Keratinocyte (primary cell): ENCODE measurements at regions not wholly inside any gene's neighbourhood (a gene's known extent, or its start where the extent isn't known, plus 50 kb on each side); places are given as distances from the start of the nearest gene placed in this dataset.
A peak's percentile ranks its signal among the peaks of the same experiment; 100 is the strongest.

Experiments
- DNase-seq: peaks from one replicate; pipeline ENCODE4 v3.0.0-alpha.2; 2011; ENCODE audit warnings: low read depth, missing footprints, low spot score
- FAIRE-seq: peaks from 2 replicates; lab custom pipeline; 2011; peaks lifted over from hg19 to GRCh38; lab: Jason Lieb, UNC
- H2AFZ ChIP-seq: 2 replicates; pipeline ENCODE4 v1.6.0; 2012; ENCODE audit warnings: low read length, control low read depth, inconsistent platforms; ENCODE audit not compliant: control insufficient read depth
- H3K27ac ChIP-seq: 2 replicates; pipeline ENCODE4 v1.5.1; 2011; ENCODE audit warnings: low read length; ENCODE audit not compliant: control insufficient read depth, insufficient read depth
- H3K27me3 ChIP-seq: 3 replicates; pipeline ENCODE4 v1.6.0; 2011; ENCODE audit warnings: low read length; ENCODE audit not compliant: control insufficient read depth, insufficient read depth; ENCODE audit errors: extremely low read depth
- H3K36me3 ChIP-seq, 2 experiments: 2 replicates in 1 of 2; 3 replicates in 1 of 2; pipeline ENCODE4 v1.5.1; 2011; ENCODE audit warnings: low read length in 2 of 2, mild to moderate bottlenecking in 1 of 2; ENCODE audit not compliant: control insufficient read depth in 2 of 2, insufficient read depth in 2 of 2; ENCODE audit errors: extremely low read depth in 1 of 2
- H3K4me1 ChIP-seq: 3 replicates; pipeline ENCODE4 v1.5.1; 2011; ENCODE audit warnings: low read length; ENCODE audit not compliant: control insufficient read depth, insufficient read depth; ENCODE audit errors: extremely low read depth
- H3K4me2 ChIP-seq: 3 replicates; pipeline ENCODE4 v1.6.0; 2011; ENCODE audit warnings: low read depth, low read length; ENCODE audit not compliant: control insufficient read depth, insufficient read depth; ENCODE audit errors: extremely low read depth
- H3K4me3 ChIP-seq, 3 experiments: fragments of 200-600 bp in 1 of 3; sonication (generic) in 1 of 3; 2 replicates in 2 of 3; 3 replicates in 1 of 3; pipeline ENCODE4 v1.5.1; 2011 to 2016; ENCODE audit warnings: low read length in 3 of 3, mild to moderate bottlenecking in 3 of 3, control low read depth in 2 of 3, inconsistent platforms in 1 of 3, low read depth in 1 of 3, mixed read lengths in 1 of 3, mixed run types in 1 of 3, moderate library complexity in 1 of 3; ENCODE audit not compliant: control insufficient read depth in 2 of 3, insufficient read depth in 2 of 3; ENCODE audit errors: extremely low read depth in 1 of 3
- H3K79me2 ChIP-seq: 2 replicates; pipeline ENCODE4 v1.6.0; 2012; ENCODE audit warnings: low read length; ENCODE audit not compliant: control insufficient read depth, insufficient read depth
- H3K9ac ChIP-seq: 3 replicates; pipeline ENCODE4 v1.6.0; 2011; ENCODE audit warnings: low read length; ENCODE audit not compliant: control insufficient read depth, insufficient read depth; ENCODE audit errors: extremely low read depth
- H3K9me1 ChIP-seq: 3 replicates; pipeline ENCODE4 v1.6.0; 2011; ENCODE audit warnings: low read length; ENCODE audit not compliant: control insufficient read depth, insufficient read depth; ENCODE audit errors: extremely low read depth
- H3K9me3 ChIP-seq: 2 replicates; pipeline ENCODE4 v1.5.1; 2012; ENCODE audit warnings: low read depth, low read length; ENCODE audit not compliant: control insufficient read depth
- H4K20me1 ChIP-seq: 3 replicates; pipeline ENCODE4 v1.6.0; 2011; ENCODE audit warnings: low read length; ENCODE audit not compliant: control insufficient read depth, insufficient read depth; ENCODE audit errors: extremely low read depth
- EZH2 ChIP-seq: IDR thresholded peaks from one replicate; pipeline ENCODE4 v1.6.1; 2012; ENCODE audit warnings: inconsistent platforms, mild to moderate bottlenecking, low read length, moderate library complexity
- dilution Hi-C: fragments of 300-500 bp; cut with MboI; formaldehyde crosslinking; loops from one replicate; pipeline ENCODE4 v1.7.0; 2020; ENCODE audit warnings: low sequenced_read_pairs; ENCODE audit not compliant: extremely low pct_ligation_motif_present
- TF ChIP-seq, protein P1 (sequence below), 3 experiments: IDR thresholded peaks in 1 of 3; conservative IDR thresholded peaks in 1 of 3; optimal IDR thresholded peaks in 1 of 3; 2 replicates in 2 of 3; 3 replicates in 1 of 3; pipeline versions ENCODE3 to v1.5.1; 2011; ENCODE audit warnings: low read length in 3 of 3, mild to moderate bottlenecking in 3 of 3, moderate library complexity in 2 of 3, control low read depth in 1 of 3, inconsistent platforms in 1 of 3; ENCODE audit not compliant: insufficient read depth in 2 of 3; ENCODE audit errors: extremely low read depth in 1 of 3

DNA sequence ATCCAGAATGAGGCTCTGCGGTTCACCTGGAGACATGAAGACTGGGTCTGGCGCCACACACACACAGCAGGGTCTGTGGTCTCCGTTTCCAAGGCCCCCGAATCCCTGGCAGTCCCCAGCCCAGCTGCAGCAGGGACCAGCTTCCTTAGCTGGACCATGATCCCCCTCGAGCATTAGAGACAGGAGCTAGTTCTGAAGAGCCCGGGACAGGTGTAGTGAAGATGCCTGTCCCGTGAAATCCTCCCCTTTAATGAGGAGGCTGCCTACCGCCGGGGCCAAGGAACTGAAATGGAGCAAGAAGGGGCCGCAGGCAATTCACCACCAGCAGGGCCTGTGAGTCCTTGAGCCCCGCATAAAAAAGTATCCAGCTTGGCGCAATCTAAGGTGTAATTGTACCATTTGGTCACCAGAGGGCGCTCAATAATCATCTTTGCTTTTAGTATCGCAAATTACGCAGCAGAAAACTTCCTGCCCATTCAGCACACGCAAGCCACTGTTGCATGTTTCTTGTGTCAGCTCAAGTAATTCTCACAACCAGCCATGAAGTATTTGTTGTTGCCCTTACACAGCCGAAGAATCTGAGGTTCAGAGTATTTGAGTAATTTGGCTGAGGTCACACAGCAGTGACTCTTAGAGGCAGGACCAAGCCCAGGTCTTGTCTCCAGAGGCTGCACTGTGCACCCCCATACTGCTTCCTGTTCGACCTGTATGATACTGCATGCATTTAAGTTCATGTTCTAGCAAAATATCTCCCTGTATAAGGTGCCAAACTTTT, 54.3 kb upstream of the PPP2R5C start:
- no peaks in the 10 kb centered on the region for H4K20me1 ChIP-seq
- H3K27ac ChIP-seq = no peak overlapping the region
- H3K9me3 ChIP-seq = no peaks in the 10 kb centered on the region
- H3K79me2 ChIP-seq = no peaks in the 10 kb centered on the region
- dilution Hi-C loops = no loop called here
- H3K4me1 ChIP-seq = peaks cover 15% of the 10 kb centered on the region
- H3K4me2 ChIP-seq = peak overlapping the region; percentile 22
- H3K27me3 ChIP-seq = no peaks in the 10 kb centered on the region
- H2AFZ ChIP-seq = peak overlapping the region; percentile 17
- DNase-seq = no peak
- no peak overlapping the region for H3K4me3 ChIP-seq
- FAIRE-seq = peak; percentile 86
- no peaks in the 10 kb centered on the region for H3K36me3 ChIP-seq
- H3K9me1 ChIP-seq = no peaks in the 10 kb centered on the region
- TF ChIP-seq, protein P1, sequence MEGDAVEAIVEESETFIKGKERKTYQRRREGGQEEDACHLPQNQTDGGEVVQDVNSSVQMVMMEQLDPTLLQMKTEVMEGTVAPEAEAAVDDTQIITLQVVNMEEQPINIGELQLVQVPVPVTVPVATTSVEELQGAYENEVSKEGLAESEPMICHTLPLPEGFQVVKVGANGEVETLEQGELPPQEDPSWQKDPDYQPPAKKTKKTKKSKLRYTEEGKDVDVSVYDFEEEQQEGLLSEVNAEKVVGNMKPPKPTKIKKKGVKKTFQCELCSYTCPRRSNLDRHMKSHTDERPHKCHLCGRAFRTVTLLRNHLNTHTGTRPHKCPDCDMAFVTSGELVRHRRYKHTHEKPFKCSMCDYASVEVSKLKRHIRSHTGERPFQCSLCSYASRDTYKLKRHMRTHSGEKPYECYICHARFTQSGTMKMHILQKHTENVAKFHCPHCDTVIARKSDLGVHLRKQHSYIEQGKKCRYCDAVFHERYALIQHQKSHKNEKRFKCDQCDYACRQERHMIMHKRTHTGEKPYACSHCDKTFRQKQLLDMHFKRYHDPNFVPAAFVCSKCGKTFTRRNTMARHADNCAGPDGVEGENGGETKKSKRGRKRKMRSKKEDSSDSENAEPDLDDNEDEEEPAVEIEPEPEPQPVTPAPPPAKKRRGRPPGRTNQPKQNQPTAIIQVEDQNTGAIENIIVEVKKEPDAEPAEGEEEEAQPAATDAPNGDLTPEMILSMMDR (optimal IDR thresholded peaks at IDR 0.05 in 1 of 3, IDR thresholded peaks at IDR 0.05 in 1 of 3, conservative IDR thresholded peaks at IDR 0.05 in 1 of 3; ENCODE audit: extremely low read depth in 1 of 3, insufficient read depth in 2 of 3, low read length in 3 of 3) = peak; percentile 74 to 88 (median 77)
- no peak for TF ChIP-seq EZH2
- H3K9ac ChIP-seq = no peak overlapping the region

DNA sequence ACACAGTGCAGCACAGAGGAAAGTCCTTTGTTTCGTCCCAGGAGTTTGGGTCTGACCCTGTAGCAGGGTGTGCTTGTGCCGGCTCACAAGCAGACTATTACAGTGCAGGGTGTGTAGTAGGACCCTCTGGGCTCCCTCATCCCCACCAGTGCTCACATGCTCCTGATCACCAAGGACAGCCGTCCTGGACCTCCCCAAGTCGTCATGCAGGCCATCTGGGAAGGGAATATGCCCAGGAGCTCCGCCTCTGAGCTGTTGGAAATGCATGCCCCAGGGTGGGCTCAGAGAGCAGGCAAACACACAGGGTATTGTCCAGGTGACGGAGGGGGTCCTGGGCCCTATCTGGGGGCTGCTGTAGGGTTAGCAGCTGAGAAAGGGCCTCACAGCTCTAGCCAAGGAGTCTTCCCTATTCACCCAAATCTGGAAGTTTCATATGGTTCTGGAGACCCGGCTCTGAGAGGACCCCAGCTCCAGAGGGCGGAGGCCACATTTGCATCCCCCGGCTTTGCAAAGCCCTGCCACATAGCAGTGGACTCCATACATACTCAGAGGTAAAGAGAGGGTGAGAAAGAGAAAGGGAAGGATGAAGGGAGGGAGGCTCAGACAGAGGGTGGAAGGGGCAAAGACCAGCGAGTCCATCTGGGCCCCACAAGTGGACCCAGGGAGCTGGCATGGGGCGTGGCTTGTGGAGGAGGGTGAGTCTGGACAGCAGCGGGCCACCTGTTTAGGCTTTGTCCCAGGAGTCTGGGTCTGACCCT, 53.5 kb upstream of the PPP2R5C start:
- Histone ChIP-seq H3K9me1 (no peaks in the 10 kb centered on the region), H3K4me2 (peak overlapping the region; percentile 22), H3K9me3 (no peaks in the 10 kb centered on the region), H3K36me3 (no peaks in the 10 kb centered on the region), H3K79me2 (no peaks in the 10 kb centered on the region), H4K20me1 (no peaks in the 10 kb centered on the region), H3K9ac (no peak overlapping the region), H3K27ac (no peak overlapping the region), H3K4me1 (peaks cover 15% of the 10 kb centered on the region), H2AFZ (no peak overlapping the region), H3K27me3 (no peaks in the 10 kb centered on the region), H3K4me3 (no peak overlapping the region)
- DNase-seq (no peak), FAIRE-seq (no peak)
- dilution Hi-C loops = no loop called here
- TF ChIP-seq EZH2 = no peak
- TF ChIP-seq, protein P1 (optimal IDR thresholded peaks at IDR 0.05 in 1 of 3, IDR thresholded peaks at IDR 0.05 in 1 of 3, conservative IDR thresholded peaks at IDR 0.05 in 1 of 3; ENCODE audit: extremely low read depth in 1 of 3, insufficient read depth in 2 of 3, low read length in 3 of 3) = no peak
